ENCODE measurements at regions not wholly inside any gene's neighbourhood (a gene's known extent, or its start where the extent isn't known, plus 50 kb on each side); places are given as distances from the start of the nearest gene placed in this dataset.

DNA sequence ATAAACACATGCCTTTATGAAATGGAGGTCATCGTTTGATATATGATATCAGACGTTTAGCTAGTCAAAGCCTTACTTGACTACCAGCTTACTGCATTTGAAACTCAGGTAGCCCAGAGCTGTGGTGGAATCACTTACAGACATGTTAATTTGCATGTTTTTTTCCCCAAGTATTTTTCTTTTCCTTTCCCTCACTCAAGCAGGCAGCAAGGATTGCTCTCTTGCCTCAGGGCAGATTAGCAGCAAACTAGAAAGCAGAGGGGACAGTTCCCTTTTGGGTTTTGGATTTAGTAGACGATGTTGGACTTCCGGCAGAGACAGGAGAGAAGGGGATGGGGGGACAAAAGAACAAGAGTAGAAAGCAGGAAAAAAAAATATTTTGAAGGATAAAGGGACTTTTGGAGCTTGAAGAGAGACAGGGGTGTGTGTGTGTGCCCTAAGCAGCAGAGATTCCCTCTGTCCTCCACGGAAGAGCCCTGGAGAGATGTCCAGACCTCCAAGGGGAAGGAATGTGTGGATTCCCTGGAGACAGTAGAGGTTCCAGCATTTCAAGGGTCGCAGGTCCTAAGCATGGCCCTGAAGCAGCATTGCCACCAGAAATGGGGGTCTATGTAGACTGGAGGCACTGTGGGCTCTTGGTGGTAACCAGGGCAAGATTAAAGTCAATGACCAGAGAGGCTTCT is 86.8 kb upstream of the CADPS start:
- TF ChIP-seq, protein P1, sequence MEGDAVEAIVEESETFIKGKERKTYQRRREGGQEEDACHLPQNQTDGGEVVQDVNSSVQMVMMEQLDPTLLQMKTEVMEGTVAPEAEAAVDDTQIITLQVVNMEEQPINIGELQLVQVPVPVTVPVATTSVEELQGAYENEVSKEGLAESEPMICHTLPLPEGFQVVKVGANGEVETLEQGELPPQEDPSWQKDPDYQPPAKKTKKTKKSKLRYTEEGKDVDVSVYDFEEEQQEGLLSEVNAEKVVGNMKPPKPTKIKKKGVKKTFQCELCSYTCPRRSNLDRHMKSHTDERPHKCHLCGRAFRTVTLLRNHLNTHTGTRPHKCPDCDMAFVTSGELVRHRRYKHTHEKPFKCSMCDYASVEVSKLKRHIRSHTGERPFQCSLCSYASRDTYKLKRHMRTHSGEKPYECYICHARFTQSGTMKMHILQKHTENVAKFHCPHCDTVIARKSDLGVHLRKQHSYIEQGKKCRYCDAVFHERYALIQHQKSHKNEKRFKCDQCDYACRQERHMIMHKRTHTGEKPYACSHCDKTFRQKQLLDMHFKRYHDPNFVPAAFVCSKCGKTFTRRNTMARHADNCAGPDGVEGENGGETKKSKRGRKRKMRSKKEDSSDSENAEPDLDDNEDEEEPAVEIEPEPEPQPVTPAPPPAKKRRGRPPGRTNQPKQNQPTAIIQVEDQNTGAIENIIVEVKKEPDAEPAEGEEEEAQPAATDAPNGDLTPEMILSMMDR (conservative IDR thresholded peaks at IDR 0.05), result no peak
- no peak for TF ChIP-seq ZFX (IDR thresholded peaks at IDR 0.05)
